Epithelial cell of proximal tubule (primary cell): ENCODE measurements at regions not wholly inside any gene's neighbourhood (a gene's known extent, or its start where the extent isn't known, plus 50 kb on each side); places are given as distances from the start of the nearest gene placed in this dataset.
A peak's percentile ranks its signal among the peaks of the same experiment; 100 is the strongest.

Experiments
- DNase-seq: peaks from one replicate; pipeline ENCODE4 v3.0.0-alpha.2; 2011; ENCODE audit warnings: low read depth
- H3K4me3 ChIP-seq: 2 replicates; pipeline ENCODE4 v1.5.1; 2011; ENCODE audit warnings: low read depth, mild to moderate bottlenecking, low read length
- CTCF ChIP-seq: conservative IDR thresholded peaks from 2 replicates; pipeline ENCODE4 v1.5.1; 2012; ENCODE audit warnings: low read depth, mild to moderate bottlenecking, low read length

DNA sequence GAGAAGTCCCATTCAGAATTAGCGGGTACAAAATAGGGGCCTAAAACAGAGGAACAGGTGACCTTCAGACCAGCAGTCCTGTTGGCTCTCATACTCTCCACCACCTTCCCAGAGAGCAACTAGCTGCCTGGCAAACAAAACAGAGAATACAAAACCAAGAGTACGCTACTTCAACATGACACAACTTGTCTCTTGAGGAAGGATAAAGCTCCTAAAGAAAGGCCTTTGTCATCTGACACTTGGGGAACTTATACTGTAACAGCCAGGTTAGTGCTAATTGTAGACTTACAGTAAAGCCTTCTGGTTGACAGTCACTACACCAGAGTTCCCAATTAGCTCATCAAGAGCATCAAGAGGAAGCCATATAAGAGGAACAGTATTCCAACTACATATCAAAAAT is 282.1 kb upstream of the NT5C1B start:
- no peak for TF ChIP-seq CTCF
- DNase-seq: no peak
- H3K4me3 ChIP-seq: no peak overlapping the region

DNA sequence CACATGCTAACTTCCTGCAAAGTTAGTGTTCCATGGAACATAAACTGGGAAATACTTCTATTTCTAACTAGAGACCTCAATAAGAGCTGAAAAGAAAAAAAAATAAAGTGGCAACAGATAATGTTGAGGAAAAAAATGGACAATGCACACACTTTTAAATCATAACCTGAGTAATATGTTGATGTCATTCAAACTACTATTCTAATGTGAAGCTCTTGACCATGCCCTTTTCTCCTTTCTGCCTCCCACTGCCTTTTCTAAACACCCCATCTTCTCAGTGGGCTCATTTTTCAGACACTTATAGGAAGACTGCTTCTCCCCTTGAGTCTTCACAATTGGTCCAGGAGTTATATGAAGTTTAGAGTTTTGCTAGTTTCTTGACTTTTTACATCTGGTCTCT is 280.9 kb upstream of the NT5C1B start:
- no peak for TF ChIP-seq CTCF
- DNase-seq: no peak
- no peak overlapping the region for H3K4me3 ChIP-seq

GRCh38 chr2:18861951-18862350 is 272.6 kb upstream of the NT5C1B start:
- TF ChIP-seq CTCF: no peak
- H3K4me3 ChIP-seq: no peak overlapping the region
- DNase-seq: no peak

DNA sequence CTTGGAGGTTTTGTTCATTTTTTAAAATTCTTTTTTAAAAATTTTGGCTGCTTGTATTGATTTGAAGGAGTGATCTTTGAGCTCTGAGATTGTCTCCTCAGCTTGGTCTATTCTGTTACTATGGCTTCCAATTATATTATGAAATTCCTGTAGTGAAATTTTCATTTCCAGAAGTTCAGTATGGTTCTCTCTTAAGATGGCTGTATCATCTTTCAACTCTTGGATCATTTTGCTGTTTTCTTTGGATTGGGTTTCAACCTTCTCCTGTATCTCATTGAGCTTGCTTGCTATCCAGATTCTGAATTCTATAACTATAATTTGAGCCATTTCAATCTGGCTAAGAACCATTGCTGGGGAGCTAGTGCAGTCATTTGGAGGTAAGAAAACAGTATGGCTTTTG is 270.8 kb upstream of the NT5C1B start:
- no peak for TF ChIP-seq CTCF
- DNase-seq: no peak
- no peak overlapping the region for H3K4me3 ChIP-seq

DNA sequence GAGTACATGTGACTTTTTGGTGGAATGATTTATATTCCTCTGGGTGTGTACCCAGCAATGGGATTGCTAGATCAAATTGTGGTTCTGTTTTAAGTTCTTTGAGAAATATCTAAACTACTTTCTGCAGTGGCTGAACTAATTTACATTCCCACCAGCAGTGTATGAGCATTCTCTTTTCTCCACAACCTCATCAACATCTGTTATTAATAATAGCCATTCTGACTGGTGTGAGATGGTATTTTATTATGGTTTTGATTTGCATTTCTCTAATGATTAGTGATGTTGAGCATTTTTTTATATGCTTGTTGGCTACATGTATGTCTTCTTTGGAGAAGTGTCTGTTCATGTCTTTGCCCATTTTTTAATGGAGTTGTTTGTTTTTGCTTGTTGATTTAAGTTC is 267.4 kb upstream of the NT5C1B start:
- no peak for TF ChIP-seq CTCF
- no peak for DNase-seq
- H3K4me3 ChIP-seq: no peak overlapping the region

DNA sequence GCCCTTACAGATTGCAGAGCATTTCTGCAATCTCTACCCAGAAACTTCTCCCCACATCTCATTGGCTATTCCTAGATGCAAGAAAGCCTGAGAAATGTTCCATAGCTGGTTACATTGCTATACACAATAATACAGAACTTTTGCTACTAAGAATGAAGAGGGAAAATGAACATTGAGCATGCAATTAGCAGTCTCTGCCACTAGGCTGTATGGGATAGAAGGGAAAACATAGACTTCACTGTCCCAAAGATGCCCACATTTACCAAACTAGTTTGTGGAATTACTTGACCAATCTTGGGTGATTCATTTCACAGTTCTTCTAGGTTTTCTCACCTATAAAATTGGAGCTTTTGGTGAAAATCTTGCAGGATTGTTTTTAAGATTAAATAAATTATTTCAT is 265.7 kb upstream of the NT5C1B start:
- DNase-seq: no peak
- no peak overlapping the region for H3K4me3 ChIP-seq
- peak; percentile 59 for TF ChIP-seq CTCF

- DNase-seq: no peak
Observed at GRCh38 chr2:18849841-18850578, 260.6 kb upstream of the NT5C1B start.

More at GRCh38 chr2:18849841-18850578, 260.6 kb upstream of the NT5C1B start:
- no peak for TF ChIP-seq CTCF
- H3K4me3 ChIP-seq: no peak overlapping the region
